ENCODE measurements at regions not wholly inside any gene's neighbourhood (a gene's known extent, or its start where the extent isn't known, plus 50 kb on each side); places are given as distances from the start of the nearest gene placed in this dataset.

GRCh38 chr3:137219801-137220445 lies 262.1 kb downstream of the IL20RB start:
- H3K9me3 ChIP-seq (ENCODE audit: control insufficient read depth, low read length), result no peaks in the 10 kb centered on the region
- no peaks in the 10 kb centered on the region for H3K27me3 ChIP-seq (ENCODE audit: control insufficient read depth, insufficient read depth, low read length)
- H3K4me3 ChIP-seq (ENCODE audit: low read length), result no peak overlapping the region
- H3K9ac ChIP-seq (ENCODE audit: low read length), result no peak overlapping the region
- H3K4me1 ChIP-seq (ENCODE audit: control insufficient read depth, insufficient read depth, low read length), result no peaks in the 10 kb centered on the region
- no peaks in the 10 kb centered on the region for H3K36me3 ChIP-seq (ENCODE audit: control insufficient read depth, insufficient read depth, low read length)

- no peaks in the 10 kb centered on the region for H3K4me1 ChIP-seq (ENCODE audit: control insufficient read depth, insufficient read depth, low read length)
- no peaks in the 10 kb centered on the region for H3K9me3 ChIP-seq (ENCODE audit: control insufficient read depth, low read length)
- H3K27me3 ChIP-seq (ENCODE audit: control insufficient read depth, insufficient read depth, low read length), result no peaks in the 10 kb centered on the region
- no peak overlapping the region for H3K9ac ChIP-seq (ENCODE audit: low read length)
- H3K36me3 ChIP-seq (ENCODE audit: control insufficient read depth, insufficient read depth, low read length), result no peaks in the 10 kb centered on the region
- H3K4me3 ChIP-seq (ENCODE audit: low read length), result no peak overlapping the region
Observed at GRCh38 chr3:137222736-137223225, 265.0 kb downstream of the IL20RB start.

GRCh38 chr3:137224464-137224863 lies 266.7 kb downstream of the IL20RB start:
- Histone ChIP-seq H3K4me3 (ENCODE audit: low read length) (no peak overlapping the region), H3K4me1 (ENCODE audit: control insufficient read depth, insufficient read depth, low read length) (no peaks in the 10 kb centered on the region), H3K27me3 (ENCODE audit: control insufficient read depth, insufficient read depth, low read length) (no peaks in the 10 kb centered on the region), H3K9ac (ENCODE audit: low read length) (no peak overlapping the region), H3K36me3 (ENCODE audit: control insufficient read depth, insufficient read depth, low read length) (no peaks in the 10 kb centered on the region), H3K9me3 (ENCODE audit: control insufficient read depth, low read length) (no peaks in the 10 kb centered on the region)

GRCh38 chr3:137242836-137243400 lies 285.1 kb downstream of the IL20RB start:
- H3K4me3 ChIP-seq (ENCODE audit: low read length), result no peak overlapping the region
- H3K4me1 ChIP-seq (ENCODE audit: control insufficient read depth, insufficient read depth, low read length), result no peaks in the 10 kb centered on the region
- no peak overlapping the region for H3K9ac ChIP-seq (ENCODE audit: low read length)
- no peaks in the 10 kb centered on the region for H3K36me3 ChIP-seq (ENCODE audit: control insufficient read depth, insufficient read depth, low read length)
- H3K27me3 ChIP-seq (ENCODE audit: control insufficient read depth, insufficient read depth, low read length), result no peaks in the 10 kb centered on the region
- H3K9me3 ChIP-seq (ENCODE audit: control insufficient read depth, low read length), result no peaks in the 10 kb centered on the region

- Histone ChIP-seq H3K4me1 (ENCODE audit: control insufficient read depth, insufficient read depth, low read length) (no peaks in the 10 kb centered on the region), H3K9ac (ENCODE audit: low read length) (no peak overlapping the region), H3K27me3 (ENCODE audit: control insufficient read depth, insufficient read depth, low read length) (no peaks in the 10 kb centered on the region), H3K36me3 (ENCODE audit: control insufficient read depth, insufficient read depth, low read length) (no peaks in the 10 kb centered on the region), H3K4me3 (ENCODE audit: low read length) (no peak overlapping the region), H3K9me3 (ENCODE audit: control insufficient read depth, low read length) (no peaks in the 10 kb centered on the region)
Observed at GRCh38 chr3:137246491-137246890, 288.7 kb downstream of the IL20RB start.

GRCh38 chr3:137249311-137249940 lies 291.6 kb downstream of the IL20RB start:
- H3K36me3 ChIP-seq (ENCODE audit: control insufficient read depth, insufficient read depth, low read length), result no peaks in the 10 kb centered on the region
- no peaks in the 10 kb centered on the region for H3K4me1 ChIP-seq (ENCODE audit: control insufficient read depth, insufficient read depth, low read length)
- no peaks in the 10 kb centered on the region for H3K27me3 ChIP-seq (ENCODE audit: control insufficient read depth, insufficient read depth, low read length)
- no peak overlapping the region for H3K9ac ChIP-seq (ENCODE audit: low read length)
- no peaks in the 10 kb centered on the region for H3K9me3 ChIP-seq (ENCODE audit: control insufficient read depth, low read length)
- H3K4me3 ChIP-seq (ENCODE audit: low read length), result no peak overlapping the region

- Histone ChIP-seq H3K4me1 (ENCODE audit: control insufficient read depth, insufficient read depth, low read length) (no peaks in the 10 kb centered on the region), H3K36me3 (ENCODE audit: control insufficient read depth, insufficient read depth, low read length) (no peaks in the 10 kb centered on the region), H3K4me3 (ENCODE audit: low read length) (no peak overlapping the region), H3K9ac (ENCODE audit: low read length) (no peak overlapping the region), H3K9me3 (ENCODE audit: control insufficient read depth, low read length) (no peaks in the 10 kb centered on the region), H3K27me3 (ENCODE audit: control insufficient read depth, insufficient read depth, low read length) (no peaks in the 10 kb centered on the region)
Observed at GRCh38 chr3:137259089-137259488, 301.3 kb downstream of the IL20RB start.

- no peaks in the 10 kb centered on the region for H3K9me3 ChIP-seq (ENCODE audit: control insufficient read depth, low read length)
- H3K9ac ChIP-seq (ENCODE audit: low read length), result no peak overlapping the region
- no peak overlapping the region for H3K4me3 ChIP-seq (ENCODE audit: low read length)
- H3K27me3 ChIP-seq (ENCODE audit: control insufficient read depth, insufficient read depth, low read length), result no peaks in the 10 kb centered on the region
- H3K4me1 ChIP-seq (ENCODE audit: control insufficient read depth, insufficient read depth, low read length), result no peaks in the 10 kb centered on the region
- no peaks in the 10 kb centered on the region for H3K36me3 ChIP-seq (ENCODE audit: control insufficient read depth, insufficient read depth, low read length)
Observed at GRCh38 chr3:137259701-137260100, 301.9 kb downstream of the IL20RB start.

GRCh38 chr3:137264071-137264820 lies 306.5 kb downstream of the IL20RB start:
- Histone ChIP-seq H3K36me3 (ENCODE audit: control insufficient read depth, insufficient read depth, low read length) (no peaks in the 10 kb centered on the region), H3K27me3 (ENCODE audit: control insufficient read depth, insufficient read depth, low read length) (no peaks in the 10 kb centered on the region)

GRCh38 chr3:137264843-137265330 lies 307.1 kb downstream of the IL20RB start:
- H3K9ac ChIP-seq (ENCODE audit: low read length), result peak overlapping the region; percentile 22
- no peaks in the 10 kb centered on the region for H3K4me1 ChIP-seq (ENCODE audit: control insufficient read depth, insufficient read depth, low read length)
- H3K9me3 ChIP-seq (ENCODE audit: control insufficient read depth, low read length), result no peaks in the 10 kb centered on the region
- H3K36me3 ChIP-seq (ENCODE audit: control insufficient read depth, insufficient read depth, low read length), result no peaks in the 10 kb centered on the region
- no peak overlapping the region for H3K4me3 ChIP-seq (ENCODE audit: low read length)
- H3K27me3 ChIP-seq (ENCODE audit: control insufficient read depth, insufficient read depth, low read length), result no peaks in the 10 kb centered on the region

More at GRCh38 chr3:137264071-137264820, 306.5 kb downstream of the IL20RB start:
- Histone ChIP-seq H3K4me1 (ENCODE audit: control insufficient read depth, insufficient read depth, low read length) (no peaks in the 10 kb centered on the region), H3K4me3 (ENCODE audit: low read length) (no peak overlapping the region), H3K9ac (ENCODE audit: low read length) (peak overlapping the region; percentile 22), H3K9me3 (ENCODE audit: control insufficient read depth, low read length) (no peaks in the 10 kb centered on the region)

GRCh38 chr3:137282871-137283270 lies 325.1 kb downstream of the IL20RB start:
- no peak overlapping the region for H3K9ac ChIP-seq (ENCODE audit: low read length)
- no peaks in the 10 kb centered on the region for H3K36me3 ChIP-seq (ENCODE audit: control insufficient read depth, insufficient read depth, low read length)
- no peaks in the 10 kb centered on the region for H3K9me3 ChIP-seq (ENCODE audit: control insufficient read depth, low read length)
- no peak overlapping the region for H3K4me3 ChIP-seq (ENCODE audit: low read length)
- no peaks in the 10 kb centered on the region for H3K4me1 ChIP-seq (ENCODE audit: control insufficient read depth, insufficient read depth, low read length)
- H3K27me3 ChIP-seq (ENCODE audit: control insufficient read depth, insufficient read depth, low read length), result no peaks in the 10 kb centered on the region

GRCh38 chr3:137285924-137286323 lies 328.1 kb downstream of the IL20RB start:
- Histone ChIP-seq H3K9me3 (ENCODE audit: control insufficient read depth, low read length) (no peaks in the 10 kb centered on the region), H3K36me3 (ENCODE audit: control insufficient read depth, insufficient read depth, low read length) (no peaks in the 10 kb centered on the region), H3K4me3 (ENCODE audit: low read length) (no peak overlapping the region), H3K9ac (ENCODE audit: low read length) (no peak overlapping the region), H3K27me3 (ENCODE audit: control insufficient read depth, insufficient read depth, low read length) (no peaks in the 10 kb centered on the region), H3K4me1 (ENCODE audit: control insufficient read depth, insufficient read depth, low read length) (no peaks in the 10 kb centered on the region)
